ENCODE measurements at regions not wholly inside any gene's neighbourhood (a gene's known extent, or its start where the extent isn't known, plus 50 kb on each side); places are given as distances from the start of the nearest gene placed in this dataset.
"Not testable (repeated sequence)": the region's sequence is repeated elsewhere in the genome, so short reads cannot be mapped to it uniquely, and the experiment has no call there.

GRCh38 chr5:128711216-128711615 is 173.2 kb upstream of the FBN2 start:
- peaks cover 3% of the 10 kb centered on the region for H3K27me3 ChIP-seq (ENCODE audit: insufficient read depth, poor library complexity, severe bottlenecking)
- no peak overlapping the region for H3K27ac ChIP-seq (ENCODE audit: poor library complexity, severe bottlenecking)
- DNase-seq (ENCODE audit: low spot score) (no peak), ATAC-seq (ENCODE audit: low read depth) (no peak)
- no peaks in the 10 kb centered on the region for H3K36me3 ChIP-seq (ENCODE audit: low read depth)
- H3K9me3 ChIP-seq (ENCODE audit: severe bottlenecking): no peaks in the 10 kb centered on the region
- TF ChIP-seq CTCF (IDR thresholded peaks at IDR 0.05; ENCODE audit: poor library complexity, severe bottlenecking): no peak
- H3K4me1 ChIP-seq (ENCODE audit: insufficient read depth, poor library complexity, severe bottlenecking): no peaks in the 10 kb centered on the region
- no peak overlapping the region for H3K4me3 ChIP-seq (ENCODE audit: severe bottlenecking)

DNA sequence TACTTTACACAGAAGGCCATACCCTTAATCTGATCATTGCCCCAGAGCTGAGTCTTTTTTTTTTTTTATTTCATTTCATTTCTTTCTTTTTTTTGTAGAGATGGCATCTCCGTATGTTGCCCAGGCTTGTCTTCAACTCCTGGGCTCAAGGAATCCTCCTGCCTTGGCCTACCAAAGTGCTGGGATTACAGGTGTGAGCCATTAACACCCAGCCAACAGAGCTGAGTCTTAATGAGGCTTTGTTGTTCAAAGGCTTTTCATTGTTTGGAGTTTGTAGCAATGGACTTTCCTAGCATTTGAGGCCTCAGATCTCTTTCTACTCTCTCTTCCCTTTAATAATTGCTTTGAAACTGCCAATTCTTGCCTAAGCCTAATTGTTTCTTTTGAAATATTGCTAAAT is 176.5 kb upstream of the FBN2 start:
- no peaks in the 10 kb centered on the region for H3K4me1 ChIP-seq (ENCODE audit: insufficient read depth, poor library complexity, severe bottlenecking)
- DNase-seq (ENCODE audit: low spot score) (no peak), ATAC-seq (ENCODE audit: low read depth) (no peak)
- H3K27me3 ChIP-seq (ENCODE audit: insufficient read depth, poor library complexity, severe bottlenecking): peaks cover 5% of the 10 kb centered on the region
- no peak overlapping the region for H3K27ac ChIP-seq (ENCODE audit: poor library complexity, severe bottlenecking)
- no peak for TF ChIP-seq CTCF (IDR thresholded peaks at IDR 0.05; ENCODE audit: poor library complexity, severe bottlenecking)
- H3K9me3 ChIP-seq (ENCODE audit: severe bottlenecking): no peaks in the 10 kb centered on the region
- no peak overlapping the region for H3K4me3 ChIP-seq (ENCODE audit: severe bottlenecking)
- H3K36me3 ChIP-seq (ENCODE audit: low read depth): no peaks in the 10 kb centered on the region

DNA sequence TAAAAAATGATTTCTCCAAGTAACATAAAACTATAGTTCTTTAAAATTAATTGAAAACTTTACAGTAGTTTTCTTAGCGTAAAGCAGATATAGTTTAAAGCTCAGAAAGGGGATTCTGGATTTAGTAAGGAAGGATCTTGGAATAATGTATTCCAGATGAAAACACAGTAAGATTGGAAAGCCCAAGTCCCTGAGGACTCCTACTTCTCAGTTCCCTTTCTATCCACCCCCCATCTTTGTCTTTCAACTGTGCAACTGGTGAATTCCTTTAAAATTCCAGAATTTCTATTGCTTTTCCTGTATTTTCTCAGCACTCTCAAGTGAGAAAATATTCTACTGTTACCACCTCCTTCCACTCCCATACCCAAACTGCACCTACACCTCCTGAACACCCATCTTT is 184.5 kb upstream of the FBN2 start:
- Histone ChIP-seq H3K36me3 (ENCODE audit: low read depth) (no peaks in the 10 kb centered on the region), H3K4me3 (ENCODE audit: severe bottlenecking) (no peak overlapping the region), H3K9me3 (ENCODE audit: severe bottlenecking) (no peaks in the 10 kb centered on the region), H3K27me3 (ENCODE audit: insufficient read depth, poor library complexity, severe bottlenecking) (no peaks in the 10 kb centered on the region), H3K27ac (ENCODE audit: poor library complexity, severe bottlenecking) (no peak overlapping the region), H3K4me1 (ENCODE audit: insufficient read depth, poor library complexity, severe bottlenecking) (no peaks in the 10 kb centered on the region)
- TF ChIP-seq CTCF (IDR thresholded peaks at IDR 0.05; ENCODE audit: poor library complexity, severe bottlenecking): no peak
- ATAC-seq (ENCODE audit: low read depth) (no peak), DNase-seq (ENCODE audit: low spot score) (no peak)

DNA sequence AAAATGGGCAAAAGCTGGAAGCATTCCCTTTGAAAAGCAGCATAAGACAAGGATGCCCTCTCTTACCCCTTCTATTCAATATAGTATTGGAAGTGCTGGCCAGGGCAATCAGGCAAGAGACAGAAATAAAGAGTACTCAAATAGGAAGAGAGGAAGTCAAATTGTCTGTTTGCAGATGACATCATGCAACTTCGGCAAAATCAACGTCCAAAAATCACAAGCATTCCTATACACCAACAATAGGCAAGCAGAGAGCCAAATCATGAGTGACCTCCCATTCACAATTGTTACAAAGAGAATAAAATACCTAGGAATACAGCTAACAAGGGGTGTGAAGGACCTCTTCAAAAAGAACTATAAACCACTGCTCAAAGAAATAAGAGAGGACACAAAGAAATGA is 192.0 kb upstream of the FBN2 start:
- not testable (repeated sequence) for H3K27ac ChIP-seq (ENCODE audit: poor library complexity, severe bottlenecking); ATAC-seq (ENCODE audit: low read depth); H3K36me3 ChIP-seq (ENCODE audit: low read depth); H3K4me1 ChIP-seq (ENCODE audit: insufficient read depth, poor library complexity, severe bottlenecking); H3K27me3 ChIP-seq (ENCODE audit: insufficient read depth, poor library complexity, severe bottlenecking); DNase-seq (ENCODE audit: low spot score); H3K4me3 ChIP-seq (ENCODE audit: severe bottlenecking); H3K9me3 ChIP-seq (ENCODE audit: severe bottlenecking)

DNA sequence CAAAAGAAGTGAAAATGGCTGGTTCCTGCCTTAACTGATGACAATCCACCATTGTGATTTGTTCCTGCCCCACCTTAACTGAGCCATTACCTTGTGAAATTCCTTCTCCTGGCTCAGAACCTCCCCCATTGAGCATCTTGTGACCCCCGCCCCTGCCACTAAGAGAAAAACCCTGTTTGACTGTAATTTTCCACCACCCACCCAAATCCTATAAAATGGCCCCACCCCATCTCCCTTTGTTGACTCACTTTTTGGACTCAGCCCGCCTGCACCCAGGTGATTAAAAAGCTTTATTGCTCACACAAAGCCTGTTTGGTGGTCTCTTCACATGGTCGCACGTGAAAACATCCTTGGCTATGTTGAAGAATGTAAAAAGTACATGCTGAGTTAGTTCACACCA is 197.6 kb upstream of the FBN2 start:
- not testable (repeated sequence) for H3K27me3 ChIP-seq (ENCODE audit: insufficient read depth, poor library complexity, severe bottlenecking)

GRCh38 chr5:128736553-128736952 is 198.5 kb upstream of the FBN2 start:
- ATAC-seq (ENCODE audit: low read depth) (peak; percentile 61; the same call in 2 of the 3 replicates), DNase-seq (ENCODE audit: low spot score) (no peak)
- no peak for TF ChIP-seq CTCF (IDR thresholded peaks at IDR 0.05; ENCODE audit: poor library complexity, severe bottlenecking)
- H3K27ac ChIP-seq (ENCODE audit: poor library complexity, severe bottlenecking): no peak overlapping the region
- H3K9me3 ChIP-seq (ENCODE audit: severe bottlenecking): no peaks in the 10 kb centered on the region
- H3K4me3 ChIP-seq (ENCODE audit: severe bottlenecking): no peak overlapping the region
- no peaks in the 10 kb centered on the region for H3K27me3 ChIP-seq (ENCODE audit: insufficient read depth, poor library complexity, severe bottlenecking)
- peaks cover 4% of the 10 kb centered on the region for H3K4me1 ChIP-seq (ENCODE audit: insufficient read depth, poor library complexity, severe bottlenecking)
- no peaks in the 10 kb centered on the region for H3K36me3 ChIP-seq (ENCODE audit: low read depth)

More for the DNA sequence above, 197.6 kb upstream of the FBN2 start:
- not testable (repeated sequence) for H3K27ac ChIP-seq (ENCODE audit: poor library complexity, severe bottlenecking); H3K4me1 ChIP-seq (ENCODE audit: insufficient read depth, poor library complexity, severe bottlenecking); H3K4me3 ChIP-seq (ENCODE audit: severe bottlenecking); H3K36me3 ChIP-seq (ENCODE audit: low read depth); DNase-seq (ENCODE audit: low spot score); H3K9me3 ChIP-seq (ENCODE audit: severe bottlenecking); ATAC-seq (ENCODE audit: low read depth)
